ENCODE measurements at regions not wholly inside any gene's neighbourhood (a gene's known extent, or its start where the extent isn't known, plus 50 kb on each side); places are given as distances from the start of the nearest gene placed in this dataset.

DNA sequence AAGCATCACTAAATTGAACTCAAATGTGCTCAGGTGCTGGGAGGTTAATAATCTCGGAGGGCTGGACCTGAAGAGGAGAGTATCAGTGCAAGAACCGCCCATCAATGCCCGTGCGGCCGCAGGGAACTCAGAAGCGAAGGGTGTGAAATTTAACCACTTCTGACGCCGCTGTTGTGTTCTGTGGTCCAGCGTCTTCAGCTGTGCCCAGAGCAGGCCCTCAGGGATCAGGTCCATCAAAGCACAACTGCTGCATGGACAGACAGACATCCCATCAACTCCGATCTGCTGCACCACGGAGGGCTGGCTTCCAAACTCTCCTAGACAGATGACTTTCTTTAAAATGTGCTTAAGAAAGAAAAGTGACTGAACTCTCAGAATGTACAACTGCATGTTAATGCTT is 144.9 kb upstream of the TCERG1L start:
- Histone ChIP-seq H3K27me3 (ENCODE audit: control insufficient read depth, insufficient read depth, low read length) (peaks cover 13% of the 10 kb centered on the region), H3K36me3 (ENCODE audit: control insufficient read depth, insufficient read depth, low read length) (no peaks in the 10 kb centered on the region), H3K4me3 (ENCODE audit: low read depth, low read length) (no peak overlapping the region)
- no peak for DNase-seq (ENCODE audit: low read depth)
- no peak for TF ChIP-seq CTCF (IDR thresholded peaks at IDR 0.05; ENCODE audit: insufficient read depth, low read length, poor library complexity, severe bottlenecking)

DNA sequence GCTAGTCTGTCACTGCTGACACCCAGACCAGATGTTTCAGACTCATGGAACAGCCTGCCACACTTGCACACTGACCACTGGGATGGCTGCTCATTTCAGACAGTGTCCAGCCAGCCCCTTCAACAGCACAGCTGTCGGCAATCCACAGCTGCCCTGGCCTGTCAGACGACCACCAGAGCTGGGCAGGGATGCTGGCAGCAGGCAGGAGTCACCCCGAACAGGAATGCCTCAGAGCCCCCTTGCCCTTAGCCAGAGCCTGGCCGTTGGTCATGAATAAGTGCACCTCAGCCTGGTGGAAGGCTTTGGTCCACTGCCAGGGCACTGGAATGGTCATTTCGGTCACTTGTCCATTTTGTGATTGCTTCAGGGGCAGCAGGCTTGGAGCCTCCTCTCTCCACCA is 149.6 kb upstream of the TCERG1L start:
- H3K27me3 ChIP-seq (ENCODE audit: control insufficient read depth, insufficient read depth, low read length), result no peaks in the 10 kb centered on the region

GRCh38 chr10:131464789-131465188 is 153.3 kb upstream of the TCERG1L start:
- Histone ChIP-seq H3K36me3 (ENCODE audit: control insufficient read depth, insufficient read depth, low read length) (no peaks in the 10 kb centered on the region), H3K27me3 (ENCODE audit: control insufficient read depth, insufficient read depth, low read length) (no peaks in the 10 kb centered on the region), H3K4me3 (ENCODE audit: low read depth, low read length) (no peak overlapping the region)
- no peak for TF ChIP-seq CTCF (IDR thresholded peaks at IDR 0.05; ENCODE audit: insufficient read depth, low read length, poor library complexity, severe bottlenecking)
- no peak for DNase-seq (ENCODE audit: low read depth)

More for the DNA sequence above, 149.6 kb upstream of the TCERG1L start:
- Histone ChIP-seq H3K36me3 (ENCODE audit: control insufficient read depth, insufficient read depth, low read length) (no peaks in the 10 kb centered on the region), H3K4me3 (ENCODE audit: low read depth, low read length) (no peak overlapping the region)
- DNase-seq (ENCODE audit: low read depth), result no peak
- TF ChIP-seq CTCF (IDR thresholded peaks at IDR 0.05; ENCODE audit: insufficient read depth, low read length, poor library complexity, severe bottlenecking), result no peak

DNA sequence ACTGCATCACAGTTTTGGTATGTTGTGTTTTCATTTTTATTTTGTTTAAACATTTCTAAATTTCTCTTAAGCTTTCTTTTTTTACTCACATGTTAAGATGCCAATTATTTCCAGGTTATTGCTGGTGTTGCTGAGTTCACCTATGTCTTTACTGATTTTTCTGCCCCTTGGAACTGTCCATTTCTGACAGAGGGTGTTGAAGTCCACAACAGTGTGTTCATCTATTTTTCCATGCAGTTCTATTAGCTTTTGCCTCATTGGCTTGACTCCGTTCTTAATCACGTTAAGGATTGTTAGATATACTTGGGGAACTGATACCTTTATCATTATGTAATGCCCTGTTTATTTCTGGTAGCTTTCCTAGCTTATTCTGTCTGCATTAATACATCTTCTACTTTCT is 158.0 kb upstream of the TCERG1L start:
- no peaks in the 10 kb centered on the region for H3K36me3 ChIP-seq (ENCODE audit: control insufficient read depth, insufficient read depth, low read length)
- TF ChIP-seq CTCF (IDR thresholded peaks at IDR 0.05; ENCODE audit: insufficient read depth, low read length, poor library complexity, severe bottlenecking), result no peak
- DNase-seq (ENCODE audit: low read depth), result no peak
- no peak overlapping the region for H3K4me3 ChIP-seq (ENCODE audit: low read depth, low read length)
- no peaks in the 10 kb centered on the region for H3K27me3 ChIP-seq (ENCODE audit: control insufficient read depth, insufficient read depth, low read length)

GRCh38 chr10:131473645-131474044 is 162.1 kb upstream of the TCERG1L start:
- no peak for TF ChIP-seq CTCF (IDR thresholded peaks at IDR 0.05; ENCODE audit: insufficient read depth, low read length, poor library complexity, severe bottlenecking)
- Histone ChIP-seq H3K27me3 (ENCODE audit: control insufficient read depth, insufficient read depth, low read length) (no peaks in the 10 kb centered on the region), H3K36me3 (ENCODE audit: control insufficient read depth, insufficient read depth, low read length) (no peaks in the 10 kb centered on the region), H3K4me3 (ENCODE audit: low read depth, low read length) (no peak overlapping the region)
- no peak for DNase-seq (ENCODE audit: low read depth)

DNA sequence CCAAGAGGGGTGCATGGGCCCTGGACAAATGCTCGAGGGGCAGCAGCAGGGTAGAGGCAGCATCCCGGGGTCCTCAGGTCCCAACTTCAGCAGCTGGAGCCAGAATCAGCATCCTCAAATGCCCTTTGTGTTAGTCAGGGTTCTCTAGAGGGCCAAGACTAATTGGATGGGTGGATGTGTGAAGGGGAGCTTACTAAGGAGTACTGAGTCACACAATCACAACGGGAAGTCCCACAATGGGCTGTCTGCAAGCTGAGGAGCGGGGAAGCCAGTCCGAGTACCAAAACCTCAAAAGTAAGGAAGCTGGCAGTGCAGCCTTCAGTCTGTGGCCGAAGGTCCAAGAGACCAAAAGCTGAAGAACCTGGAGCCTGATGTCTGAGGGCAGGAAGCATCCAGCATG is 162.9 kb upstream of the TCERG1L start:
- TF ChIP-seq CTCF (IDR thresholded peaks at IDR 0.05; ENCODE audit: insufficient read depth, low read length, poor library complexity, severe bottlenecking), result no peak
- Histone ChIP-seq H3K27me3 (ENCODE audit: control insufficient read depth, insufficient read depth, low read length) (no peaks in the 10 kb centered on the region), H3K4me3 (ENCODE audit: low read depth, low read length) (no peak overlapping the region), H3K36me3 (ENCODE audit: control insufficient read depth, insufficient read depth, low read length) (no peaks in the 10 kb centered on the region)
- DNase-seq (ENCODE audit: low read depth), result no peak

All from kidney epithelial cell (primary cell).